ENCODE measurements at regions not wholly inside any gene's neighbourhood (a gene's known extent, or its start where the extent isn't known, plus 50 kb on each side); places are given as distances from the start of the nearest gene placed in this dataset.

DNA sequence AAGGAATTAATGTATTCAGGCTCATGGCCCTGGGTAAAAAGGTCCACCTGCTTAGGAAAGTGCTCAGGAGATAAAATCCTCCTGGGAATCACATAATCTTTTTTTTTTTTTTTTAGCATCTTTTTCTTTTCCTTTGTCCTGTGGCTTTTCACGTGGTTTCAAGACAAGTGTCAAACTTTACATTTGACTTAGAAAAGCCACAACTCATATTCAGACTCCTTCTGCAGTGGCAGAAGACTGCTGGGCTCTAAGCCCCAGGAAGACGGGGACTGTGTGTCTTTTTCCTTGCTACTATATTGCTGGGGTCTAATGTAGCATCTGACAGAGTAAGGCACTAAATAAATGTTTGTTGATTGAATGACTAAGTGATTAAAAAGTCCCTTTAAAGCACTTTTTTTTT lies 127.5 kb upstream of the ANKRD1 start:
- CTCF ChIA-PET: no interaction called here
- Histone ChIP-seq H3K4me1 (ENCODE audit: insufficient read depth, low read length, poor library complexity, severe bottlenecking) (no peaks in the 10 kb centered on the region), H3K36me3 (ENCODE audit: insufficient read depth, low read length, poor library complexity, severe bottlenecking) (no peaks in the 10 kb centered on the region), H3K9me3 (ENCODE audit: low read depth, low read length, poor library complexity, severe bottlenecking) (no peaks in the 10 kb centered on the region), H3K4me3 (ENCODE audit: low read depth, low read length, poor library complexity, severe bottlenecking) (no peak overlapping the region), H3K27ac (ENCODE audit: low read depth, low read length, poor library complexity, severe bottlenecking) (no peak overlapping the region), H3K27me3 (replicated peaks; ENCODE audit: insufficient read depth, low read depth, low read length, poor library complexity) (peaks cover 3% of the 10 kb centered on the region)
- TF ChIP-seq, protein P1, sequence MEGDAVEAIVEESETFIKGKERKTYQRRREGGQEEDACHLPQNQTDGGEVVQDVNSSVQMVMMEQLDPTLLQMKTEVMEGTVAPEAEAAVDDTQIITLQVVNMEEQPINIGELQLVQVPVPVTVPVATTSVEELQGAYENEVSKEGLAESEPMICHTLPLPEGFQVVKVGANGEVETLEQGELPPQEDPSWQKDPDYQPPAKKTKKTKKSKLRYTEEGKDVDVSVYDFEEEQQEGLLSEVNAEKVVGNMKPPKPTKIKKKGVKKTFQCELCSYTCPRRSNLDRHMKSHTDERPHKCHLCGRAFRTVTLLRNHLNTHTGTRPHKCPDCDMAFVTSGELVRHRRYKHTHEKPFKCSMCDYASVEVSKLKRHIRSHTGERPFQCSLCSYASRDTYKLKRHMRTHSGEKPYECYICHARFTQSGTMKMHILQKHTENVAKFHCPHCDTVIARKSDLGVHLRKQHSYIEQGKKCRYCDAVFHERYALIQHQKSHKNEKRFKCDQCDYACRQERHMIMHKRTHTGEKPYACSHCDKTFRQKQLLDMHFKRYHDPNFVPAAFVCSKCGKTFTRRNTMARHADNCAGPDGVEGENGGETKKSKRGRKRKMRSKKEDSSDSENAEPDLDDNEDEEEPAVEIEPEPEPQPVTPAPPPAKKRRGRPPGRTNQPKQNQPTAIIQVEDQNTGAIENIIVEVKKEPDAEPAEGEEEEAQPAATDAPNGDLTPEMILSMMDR (conservative IDR thresholded peaks at IDR 0.05; ENCODE audit: low read depth, low read length): no peak
- no peak for TF ChIP-seq EZH2 (IDR thresholded peaks at IDR 0.05; ENCODE audit: borderline replicate concordance, low read depth, low read length, poor library complexity, severe bottlenecking)
- intact Hi-C loops (cut with micrococcal nuclease; ENCODE audit: unreplicated experiment): no loop called here
- BruUV-seq (replicated peaks): no TSS peak
- DNase-seq (ENCODE audit: low spot score): no peak
- POLR2A ChIA-PET (ENCODE audit: low non-redundant PET): no interaction called here

DNA sequence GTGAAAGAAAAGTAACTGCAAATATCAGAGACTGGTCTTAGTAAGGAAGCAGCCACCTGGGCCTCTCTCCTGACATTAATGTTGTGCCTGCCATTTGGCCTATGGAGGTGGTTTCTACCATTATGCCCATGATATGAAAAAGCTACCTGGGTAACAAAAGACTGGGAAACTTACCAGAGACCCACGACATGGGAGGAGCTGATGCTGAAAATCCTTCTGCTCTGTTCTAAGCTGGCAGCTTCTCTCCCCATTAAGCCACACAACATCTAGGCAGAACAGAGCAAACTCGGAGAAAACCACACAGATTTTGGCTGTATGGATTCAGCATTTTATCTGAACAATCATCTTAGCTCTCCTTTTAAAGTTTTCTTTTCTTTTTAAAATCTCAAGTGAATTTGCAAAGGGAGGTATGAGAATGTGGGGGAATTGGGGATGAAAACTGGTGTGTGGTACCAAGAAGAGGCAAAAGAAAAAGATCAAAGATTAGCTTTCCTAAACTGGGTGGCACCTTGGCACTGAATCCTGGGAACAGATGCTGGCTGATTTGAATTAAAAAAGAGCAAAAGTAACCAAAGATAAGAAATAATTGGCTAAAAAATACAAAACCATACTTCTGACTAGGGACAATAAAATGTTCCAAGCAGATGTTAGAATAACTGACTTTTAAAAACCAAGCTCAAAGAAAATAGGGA lies 128.6 kb upstream of the ANKRD1 start:
- Histone ChIP-seq H3K27me3 (replicated peaks; ENCODE audit: insufficient read depth, low read depth, low read length, poor library complexity) (peaks cover 3% of the 10 kb centered on the region), H3K4me3 (ENCODE audit: low read depth, low read length, poor library complexity, severe bottlenecking) (no peak overlapping the region), H3K36me3 (ENCODE audit: insufficient read depth, low read length, poor library complexity, severe bottlenecking) (no peaks in the 10 kb centered on the region), H3K27ac (ENCODE audit: low read depth, low read length, poor library complexity, severe bottlenecking) (no peak overlapping the region), H3K9me3 (ENCODE audit: low read depth, low read length, poor library complexity, severe bottlenecking) (no peaks in the 10 kb centered on the region), H3K4me1 (ENCODE audit: insufficient read depth, low read length, poor library complexity, severe bottlenecking) (no peaks in the 10 kb centered on the region)
- intact Hi-C loops (cut with micrococcal nuclease; ENCODE audit: unreplicated experiment): no loop called here
- ChIA-PET POLR2A (ENCODE audit: low non-redundant PET) (no interaction called here), CTCF (interaction anchor here (0.6 kb wide), 1 partner anchor 815 kb away, joined by 3 read pairs; no protein-coding TSS in a partner anchor)
- BruUV-seq (replicated peaks): no TSS peak
- no peak for DNase-seq (ENCODE audit: low spot score)
- TF ChIP-seq, protein P1 (conservative IDR thresholded peaks at IDR 0.05; ENCODE audit: low read depth, low read length): no peak
- TF ChIP-seq EZH2 (IDR thresholded peaks at IDR 0.05; ENCODE audit: borderline replicate concordance, low read depth, low read length, poor library complexity, severe bottlenecking): no peak

DNA sequence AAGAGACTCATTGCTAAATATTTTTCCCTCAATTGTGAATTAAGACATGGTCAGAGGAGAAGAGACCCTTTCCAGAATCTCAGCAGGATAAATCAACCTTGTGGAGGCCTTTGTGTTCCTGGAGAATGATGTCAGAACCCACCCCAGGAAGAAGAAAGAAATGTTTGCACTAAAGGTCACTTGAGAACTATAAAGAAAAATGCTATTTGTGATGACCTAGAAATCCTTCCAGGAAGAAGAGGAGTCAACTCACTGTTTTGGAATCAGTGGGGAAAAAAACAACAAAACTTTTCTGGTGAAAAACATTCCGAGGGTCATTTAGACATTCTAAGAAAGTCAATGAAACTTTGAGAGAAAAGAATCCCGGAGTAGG lies 129.1 kb upstream of the ANKRD1 start:
- H3K27me3 ChIP-seq (replicated peaks; ENCODE audit: insufficient read depth, low read depth, low read length, poor library complexity): peaks cover 3% of the 10 kb centered on the region
- CTCF ChIA-PET: interaction anchor here (0.6 kb wide), 1 partner anchor 814 kb away, joined by 3 read pairs; no protein-coding TSS in a partner anchor
- no peak overlapping the region for H3K27ac ChIP-seq (ENCODE audit: low read depth, low read length, poor library complexity, severe bottlenecking)
- no peaks in the 10 kb centered on the region for H3K36me3 ChIP-seq (ENCODE audit: insufficient read depth, low read length, poor library complexity, severe bottlenecking)
- DNase-seq (ENCODE audit: low spot score): no peak
- H3K9me3 ChIP-seq (ENCODE audit: low read depth, low read length, poor library complexity, severe bottlenecking): no peaks in the 10 kb centered on the region
- no peaks in the 10 kb centered on the region for H3K4me1 ChIP-seq (ENCODE audit: insufficient read depth, low read length, poor library complexity, severe bottlenecking)
- TF ChIP-seq EZH2 (IDR thresholded peaks at IDR 0.05; ENCODE audit: borderline replicate concordance, low read depth, low read length, poor library complexity, severe bottlenecking): no peak
- TF ChIP-seq, protein P1 (conservative IDR thresholded peaks at IDR 0.05; ENCODE audit: low read depth, low read length): no peak
- H3K4me3 ChIP-seq (ENCODE audit: low read depth, low read length, poor library complexity, severe bottlenecking): no peak overlapping the region
- intact Hi-C loops (cut with micrococcal nuclease; ENCODE audit: unreplicated experiment): no loop called here
- no TSS peak for BruUV-seq (replicated peaks)
- POLR2A ChIA-PET (ENCODE audit: low non-redundant PET): no interaction called here

Measured in A673 (cell line).